ENCODE measurements at regions not wholly inside any gene's neighbourhood (a gene's known extent, or its start where the extent isn't known, plus 50 kb on each side); places are given as distances from the start of the nearest gene placed in this dataset.

GRCh38 chr10:2761971-2762370 is 305.4 kb upstream of the PFKP start:
- no peak for DNase-seq (ENCODE audit: low spot score)
- no peak for TF ChIP-seq CTCF (IDR thresholded peaks at IDR 0.05; ENCODE audit: extremely low read depth, missing control alignments)

GRCh38 chr10:2761311-2761710 is 306.0 kb upstream of the PFKP start:
- no peak for DNase-seq (ENCODE audit: low spot score)
- TF ChIP-seq CTCF (IDR thresholded peaks at IDR 0.05; ENCODE audit: extremely low read depth, missing control alignments) = no peak

- no peak for DNase-seq (ENCODE audit: low spot score)
- no peak for TF ChIP-seq CTCF (IDR thresholded peaks at IDR 0.05; ENCODE audit: extremely low read depth, missing control alignments)
Observed at GRCh38 chr10:2760736-2761135, 306.6 kb upstream of the PFKP start.

GRCh38 chr10:2759233-2759632 is 308.1 kb upstream of the PFKP start:
- no peak for TF ChIP-seq CTCF (IDR thresholded peaks at IDR 0.05; ENCODE audit: extremely low read depth, missing control alignments)
- DNase-seq (ENCODE audit: low spot score) = no peak

- TF ChIP-seq CTCF (IDR thresholded peaks at IDR 0.05; ENCODE audit: extremely low read depth, missing control alignments) = no peak
- no peak for DNase-seq (ENCODE audit: low spot score)
Observed at GRCh38 chr10:2754943-2755342, 312.4 kb upstream of the PFKP start.

- no peak for TF ChIP-seq CTCF (IDR thresholded peaks at IDR 0.05; ENCODE audit: extremely low read depth, missing control alignments)
- DNase-seq (ENCODE audit: low spot score) = no peak
Observed at GRCh38 chr10:2748287-2748686, 319.1 kb upstream of the PFKP start.

- TF ChIP-seq CTCF (IDR thresholded peaks at IDR 0.05; ENCODE audit: extremely low read depth, missing control alignments) = no peak
- DNase-seq (ENCODE audit: low spot score) = no peak
Observed at GRCh38 chr10:2746638-2747037, 320.7 kb upstream of the PFKP start.

All from GM20000 (cell line).